Pons (tissue), 1 donor: ENCODE measurements at regions not wholly inside any gene's neighbourhood (a gene's known extent, or its start where the extent isn't known, plus 50 kb on each side); places are given as distances from the start of the nearest gene placed in this dataset.
"Not testable (repeated sequence)": the region's sequence is repeated elsewhere in the genome, so short reads cannot be mapped to it uniquely, and the experiment has no call there.

Experiments used
- DNase-seq: peaks from one replicate; pipeline ENCODE4 v3.0.0-alpha.2; 2016; ENCODE audit warnings: low spot score

DNA sequence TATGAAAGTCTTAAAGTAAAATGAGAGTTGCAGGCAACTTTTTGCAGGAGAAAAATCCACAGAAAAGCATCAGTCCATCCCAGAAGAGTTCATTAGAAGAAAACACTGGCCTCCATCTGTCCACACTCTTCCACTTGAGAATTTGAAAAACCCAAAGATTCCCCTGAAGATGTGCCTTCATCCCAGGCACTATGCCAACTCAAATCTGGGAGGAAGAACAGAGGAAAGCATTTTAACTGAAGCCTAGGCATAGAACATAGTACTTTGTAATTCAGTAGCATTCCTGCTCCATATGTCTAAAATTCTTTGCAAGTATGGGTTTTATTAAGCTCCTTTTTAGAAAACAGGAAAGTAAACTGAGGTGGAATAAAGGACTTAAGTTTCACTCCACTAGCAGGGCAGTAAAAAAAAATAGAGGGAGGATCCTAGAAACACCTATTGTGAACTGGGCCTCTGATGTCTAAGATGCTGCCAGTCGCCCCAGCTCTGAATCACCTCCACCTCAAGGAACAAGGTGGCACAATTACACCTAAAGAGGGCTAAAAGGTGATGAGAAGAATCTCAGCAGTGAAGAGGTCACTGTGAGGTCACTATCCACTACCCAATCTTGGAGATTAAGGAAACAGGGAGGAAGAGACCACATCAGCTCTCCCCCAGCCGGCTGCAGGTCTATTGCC lies 141.9 kb upstream of the FAM241A start:
- no peak for DNase-seq

DNA sequence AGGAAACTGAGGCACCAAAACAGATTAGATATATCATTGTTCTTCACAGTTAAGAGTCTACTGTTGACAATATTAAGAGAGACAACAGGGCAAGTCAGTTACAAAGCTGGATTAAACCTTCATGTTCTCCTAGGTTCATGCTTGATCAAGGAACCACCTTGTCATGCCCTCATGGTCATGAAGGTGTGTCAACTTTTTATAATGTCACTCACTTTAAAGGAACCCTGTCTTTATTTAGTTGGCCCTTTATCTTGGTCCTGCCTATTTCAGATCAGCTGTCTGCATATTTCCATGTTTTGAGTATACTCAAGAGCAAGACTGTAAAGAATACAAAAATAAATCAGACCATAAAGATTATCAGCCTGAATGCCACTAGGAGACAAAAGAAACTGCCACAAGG lies 140.2 kb upstream of the FAM241A start:
- DNase-seq, result no peak

DNA sequence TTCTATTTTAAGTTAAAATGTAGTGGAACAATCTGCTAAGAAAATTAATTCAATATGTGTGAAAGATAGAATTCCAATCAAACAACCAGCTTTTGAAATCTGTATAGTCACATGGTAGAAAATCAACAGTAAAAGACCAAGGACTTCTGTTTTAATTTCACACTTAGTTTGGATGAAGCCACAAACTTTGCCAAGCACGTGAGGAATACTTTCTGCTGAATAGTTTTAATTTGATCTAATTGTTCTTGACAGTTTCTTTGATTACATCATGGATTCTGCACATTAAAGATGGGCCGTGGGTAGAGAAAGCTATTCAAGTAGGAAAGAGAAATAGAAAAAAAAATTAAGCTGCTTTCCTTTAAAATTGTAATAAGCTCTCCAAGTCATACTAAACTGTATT lies 137.9 kb upstream of the FAM241A start:
- no peak for DNase-seq

DNA sequence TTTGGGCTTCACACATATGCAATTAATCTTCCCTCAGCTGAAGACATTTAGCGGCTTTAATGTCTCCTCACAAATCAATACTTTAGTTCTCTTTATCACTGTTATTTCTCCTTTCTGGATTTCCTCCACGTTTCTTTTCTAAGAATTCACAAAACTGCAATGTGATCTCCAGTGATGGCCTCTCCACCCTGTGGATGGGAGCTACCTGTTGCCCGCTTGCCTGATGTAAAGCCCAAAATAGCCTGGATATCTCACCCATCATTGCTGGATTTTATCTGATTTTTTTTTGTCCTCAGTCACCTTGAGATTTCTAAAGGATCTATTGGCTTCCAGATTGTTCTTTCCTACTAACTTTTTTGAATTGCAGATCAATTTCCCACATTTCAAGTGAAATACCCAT lies 129.3 kb upstream of the FAM241A start:
- no peak for DNase-seq

DNA sequence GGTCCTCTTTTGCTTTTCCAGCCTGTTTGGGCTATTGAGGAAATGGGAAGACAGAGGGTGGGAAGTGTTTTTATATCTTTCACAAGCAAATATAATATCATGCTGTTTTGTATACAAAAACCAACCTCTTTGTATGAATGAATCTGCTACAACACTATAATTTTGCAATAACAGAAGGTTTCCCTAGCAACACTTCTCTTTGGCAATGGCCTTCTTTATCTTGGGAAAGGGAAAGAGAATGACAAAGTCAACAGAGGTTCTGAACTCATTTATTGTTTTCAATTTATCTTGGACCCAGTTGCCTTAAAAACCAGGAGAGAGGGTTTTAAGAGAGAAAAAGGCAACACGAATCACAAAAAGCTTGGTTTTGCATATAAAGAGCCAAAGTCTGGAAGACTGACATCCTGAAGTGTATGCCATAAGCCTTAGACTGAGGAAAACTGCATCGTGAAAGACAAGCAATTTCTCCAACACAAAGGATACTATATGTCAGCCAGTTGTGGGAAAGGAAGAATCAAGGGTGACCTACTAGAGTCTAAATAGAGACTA lies 121.8 kb upstream of the FAM241A start:
- DNase-seq, result no peak

DNA sequence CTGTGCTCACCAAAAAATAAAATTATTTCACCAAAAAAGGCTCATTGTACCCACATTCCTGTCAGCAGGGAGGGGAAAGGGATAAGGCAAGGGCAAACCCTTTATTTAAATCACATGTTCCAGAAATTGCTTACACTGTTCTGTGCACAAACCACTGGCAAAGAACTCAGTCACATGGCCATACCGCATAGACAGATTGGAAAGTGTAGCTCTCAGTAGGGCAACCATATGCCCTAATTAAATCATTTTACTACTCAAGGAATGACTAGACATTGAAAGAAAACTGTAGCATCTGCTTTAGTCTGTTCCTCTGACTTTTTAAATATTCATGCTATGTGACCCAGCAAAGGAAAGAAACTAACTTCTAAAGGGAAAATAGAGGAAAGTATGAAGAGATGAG lies 119.2 kb upstream of the FAM241A start:
- no peak for DNase-seq

DNA sequence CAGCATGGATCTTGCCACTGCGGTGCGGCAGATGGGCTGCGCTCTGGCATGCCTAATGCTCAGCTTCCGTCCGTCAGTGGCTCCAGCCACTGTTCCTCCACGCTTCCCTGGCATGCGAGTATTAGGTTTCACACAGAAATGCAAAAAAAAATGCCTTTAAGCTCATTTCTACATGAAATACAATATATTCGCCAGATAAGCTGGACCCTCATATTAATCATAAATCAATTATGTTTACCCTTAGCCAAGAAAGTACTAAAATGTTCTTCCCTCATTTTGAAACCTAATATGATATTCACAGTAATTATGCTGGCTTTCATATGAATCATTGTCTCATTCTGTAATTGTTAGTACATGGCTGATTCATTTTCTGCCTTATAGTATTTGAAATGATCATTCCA lies 115.5 kb upstream of the FAM241A start:
- no peak for DNase-seq

DNA sequence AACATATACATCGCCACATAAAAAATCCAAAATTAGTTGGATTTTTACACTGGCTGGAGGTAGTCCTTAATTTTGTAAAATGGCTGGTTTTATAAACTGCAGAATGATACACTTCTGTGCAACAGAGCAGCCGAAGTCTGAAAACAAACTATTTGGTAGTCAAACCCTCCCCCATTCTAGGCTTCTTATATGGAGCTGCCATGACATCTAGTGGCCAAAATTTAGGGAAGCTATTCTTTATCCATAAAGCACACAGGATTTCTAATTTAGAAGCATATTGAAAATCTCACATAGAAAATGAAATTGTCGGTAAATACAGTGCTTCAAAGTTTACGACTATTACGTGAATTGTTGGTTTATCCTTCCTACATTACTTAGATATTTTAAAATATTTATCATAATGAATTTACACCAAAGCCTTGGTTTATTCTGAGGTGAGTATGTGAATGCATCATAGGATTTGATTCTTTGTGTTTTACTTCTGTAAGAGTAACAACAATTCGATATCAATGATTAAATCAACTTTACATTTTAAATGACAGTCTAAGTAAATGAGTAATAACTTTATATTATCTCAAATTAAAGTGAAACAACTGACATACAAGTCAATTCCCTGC lies 113.4 kb upstream of the FAM241A start:
- DNase-seq, result peak; percentile 71

DNA sequence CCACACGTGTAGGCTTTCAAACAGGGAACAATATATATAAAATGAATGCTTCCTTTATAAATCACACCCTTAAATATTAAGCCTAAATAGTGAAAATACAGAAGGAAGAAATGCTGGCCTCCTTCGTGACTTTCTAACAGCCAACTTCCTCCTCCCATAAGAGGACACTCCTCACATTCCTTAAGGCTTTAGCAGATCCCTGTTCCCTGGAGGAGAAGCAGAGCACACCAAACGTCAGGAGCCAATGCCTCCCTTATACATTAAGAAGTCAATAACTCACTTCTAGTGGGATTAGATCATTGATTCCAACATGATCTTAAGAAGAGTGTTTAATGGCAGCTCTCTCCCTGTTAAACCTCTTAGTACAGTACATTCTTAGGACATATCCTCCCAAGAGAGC lies 108.4 kb upstream of the FAM241A start:
- no peak for DNase-seq

DNA sequence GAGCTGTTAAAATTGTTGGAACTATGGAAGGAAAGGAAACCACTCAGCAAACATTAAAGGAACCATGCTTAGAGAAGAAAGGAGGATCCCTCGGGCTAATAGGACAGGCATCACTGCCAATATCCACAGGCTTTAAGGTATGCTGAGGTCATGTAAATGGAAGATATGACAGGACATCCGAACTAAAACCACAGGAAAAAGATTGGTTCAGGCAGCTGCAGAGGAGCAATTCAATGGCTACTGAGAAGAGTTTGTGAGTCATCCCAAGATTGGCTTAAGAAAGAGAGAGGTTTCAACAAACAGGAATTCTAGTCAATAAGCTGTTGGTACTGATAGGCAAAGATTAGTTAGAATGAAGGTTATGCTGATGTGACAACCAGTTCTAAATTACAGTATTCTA lies 106.4 kb upstream of the FAM241A start:
- DNase-seq, result no peak

DNA sequence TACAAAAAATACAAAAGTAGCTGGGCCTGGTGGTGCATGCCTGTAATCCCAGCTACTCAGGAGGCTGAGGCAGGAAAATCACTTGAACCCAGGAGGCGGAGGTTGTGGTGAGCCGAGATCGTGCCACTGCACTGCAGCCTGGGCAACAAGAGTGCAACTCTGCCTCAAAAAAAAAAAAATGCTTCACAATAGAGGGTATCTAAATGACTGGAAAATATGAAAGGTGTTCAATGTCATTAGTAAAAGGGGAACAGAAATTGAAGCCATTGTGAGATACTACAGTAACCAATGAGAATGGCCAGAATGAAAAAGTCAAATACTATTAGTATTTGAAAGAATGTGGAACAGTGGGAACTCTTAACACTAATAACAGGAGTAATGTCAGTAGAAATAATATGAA lies 96.1 kb upstream of the FAM241A start:
- DNase-seq, result not testable (repeated sequence)

DNA sequence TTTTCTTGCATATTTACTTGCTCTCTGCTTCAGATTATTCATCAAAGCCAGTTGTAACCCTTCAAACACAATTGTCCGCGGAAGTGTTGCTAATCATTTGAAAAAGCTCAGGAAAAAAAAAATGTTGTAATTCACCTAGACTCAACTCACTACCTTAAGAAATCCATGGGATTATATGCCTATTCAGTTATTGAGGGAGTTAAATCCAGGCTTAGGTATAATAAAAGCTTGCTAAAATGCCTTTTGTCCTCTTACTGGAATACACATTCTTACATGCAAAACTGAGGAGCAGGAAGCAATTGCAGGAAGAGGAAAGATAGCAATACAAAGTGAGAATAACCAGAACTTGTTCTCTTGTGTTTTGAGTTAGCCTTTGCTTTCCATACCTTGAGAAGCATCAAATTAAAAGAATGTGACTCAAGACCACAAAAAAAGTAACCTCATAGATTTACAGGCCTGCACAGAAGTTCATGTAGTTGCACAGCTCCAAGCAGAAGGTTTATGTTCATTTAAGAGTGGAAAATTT lies 91.4 kb upstream of the FAM241A start:
- DNase-seq, result no peak

DNA sequence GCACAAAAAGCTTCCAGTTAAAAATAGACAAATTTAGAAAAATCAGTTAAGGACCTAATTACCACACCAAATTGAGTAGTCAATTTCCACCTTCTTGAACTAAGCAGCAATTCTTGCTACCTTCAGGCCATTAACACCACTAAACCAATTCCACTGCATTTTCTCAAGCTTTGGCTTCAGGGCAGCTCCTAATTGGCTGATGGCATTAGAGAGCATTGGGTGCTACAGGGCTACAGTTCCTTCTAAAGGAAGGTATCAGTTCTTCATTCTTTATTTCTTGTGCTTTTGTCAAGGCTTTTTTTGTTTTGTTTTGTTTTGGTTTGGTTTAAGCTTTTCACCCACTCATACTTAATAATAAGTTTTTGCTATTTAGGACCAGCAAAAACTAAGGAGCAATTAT lies 90.2 kb upstream of the FAM241A start:
- DNase-seq, result no peak

DNA sequence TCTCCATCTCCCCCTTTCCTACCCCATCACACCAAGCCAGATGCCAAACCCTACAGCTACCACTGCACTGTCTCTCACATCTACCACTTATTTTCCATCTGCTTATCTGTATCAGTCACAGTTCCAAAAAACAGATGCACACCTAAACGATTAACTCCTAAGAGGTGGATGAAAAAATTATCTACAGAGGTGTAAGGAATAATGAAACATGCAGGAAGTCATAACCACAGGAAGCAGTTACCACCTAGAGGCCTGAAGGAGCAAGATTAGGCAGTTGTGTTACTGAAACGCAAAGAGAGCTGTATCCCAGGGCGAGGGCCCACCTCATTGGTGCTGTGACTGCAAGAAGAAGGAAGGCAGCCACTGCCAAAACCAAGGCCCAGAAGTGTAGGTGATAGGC lies 87.8 kb upstream of the FAM241A start:
- no peak for DNase-seq

DNA sequence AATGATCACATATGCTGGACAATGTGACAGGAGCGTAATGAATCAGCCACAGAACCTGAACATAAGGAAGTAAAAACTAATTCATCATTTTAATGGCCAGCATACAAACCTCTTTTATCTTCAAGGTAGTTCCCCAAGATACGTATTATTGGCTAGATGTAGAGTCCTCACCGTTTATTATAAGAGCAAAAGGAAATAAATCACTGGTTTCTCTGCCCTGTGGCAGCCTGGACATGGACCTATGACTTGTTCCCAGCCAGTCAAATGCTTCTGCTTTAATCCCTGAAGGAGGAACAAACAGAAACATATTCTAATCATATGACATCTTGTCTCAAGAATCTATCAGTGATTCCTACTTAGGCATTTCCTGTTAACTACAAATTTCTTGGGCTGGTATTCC lies 86.8 kb upstream of the FAM241A start:
- no peak for DNase-seq

DNA sequence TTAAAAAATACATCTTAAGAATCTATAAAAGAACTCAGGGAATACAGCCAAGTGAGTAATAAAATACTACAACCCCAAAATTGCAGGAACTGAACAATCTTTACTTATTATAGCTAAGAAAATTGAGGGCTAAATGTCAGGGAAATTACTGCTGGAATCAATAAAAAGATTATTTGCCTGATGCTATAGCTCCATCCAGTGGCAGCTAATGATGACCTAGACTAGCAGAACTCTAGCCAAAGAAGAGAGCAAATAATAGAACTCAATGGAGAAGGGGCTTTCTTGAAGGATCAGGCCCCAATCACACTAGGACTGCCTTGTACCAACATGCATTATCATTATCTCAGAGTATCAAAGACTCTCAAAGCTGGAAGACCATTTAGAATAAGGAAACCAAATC lies 85.0 kb upstream of the FAM241A start:
- peak; percentile 24 for DNase-seq

DNA sequence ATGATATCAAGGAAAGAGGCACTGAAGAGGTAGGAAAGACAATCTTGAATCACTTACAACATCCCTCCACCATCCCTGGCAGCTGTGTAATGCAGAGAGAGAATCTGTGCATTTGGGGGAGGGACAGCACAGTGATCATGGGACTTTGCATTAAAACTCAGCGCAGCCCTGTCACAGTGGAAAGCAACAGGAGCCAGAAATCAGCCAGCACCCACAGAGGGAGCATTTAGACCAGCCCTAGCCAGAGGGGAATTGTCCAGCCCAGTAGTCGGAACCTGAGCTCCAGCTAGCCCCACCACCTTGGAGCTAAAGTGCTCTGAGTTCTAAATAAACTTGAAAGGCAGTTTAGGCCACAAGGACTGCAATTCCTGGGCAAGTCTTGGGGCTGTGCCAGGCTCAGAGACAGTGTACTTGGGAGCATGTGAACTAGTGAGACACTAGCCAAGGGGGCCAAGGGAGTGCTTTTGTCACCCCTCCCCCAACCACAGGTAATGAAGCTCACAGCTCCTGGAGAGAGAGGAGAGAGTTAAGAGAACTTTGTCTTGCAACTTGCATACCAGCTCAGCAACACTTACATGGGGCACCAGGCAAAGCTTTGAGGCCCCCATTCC lies 83.9 kb upstream of the FAM241A start:
- no peak for DNase-seq

DNA sequence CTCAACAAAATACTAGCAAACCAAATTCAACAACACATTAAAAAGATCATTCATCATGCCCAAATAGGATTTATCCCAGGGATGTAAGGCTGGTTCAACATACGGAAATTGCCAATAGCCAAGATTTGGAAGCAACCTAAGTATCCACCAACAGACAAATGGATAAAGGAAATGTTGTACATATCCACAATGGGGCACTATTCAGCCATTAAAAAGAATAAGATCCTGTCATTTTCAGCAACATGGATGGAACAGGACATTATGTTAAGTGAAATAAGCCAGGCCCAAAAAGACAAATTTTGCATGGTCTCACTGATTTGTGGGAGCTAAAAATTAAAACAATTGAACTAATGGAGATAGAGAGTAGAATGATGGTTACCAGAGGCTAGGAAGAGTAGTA lies 82.0 kb upstream of the FAM241A start:
- no peak for DNase-seq

DNA sequence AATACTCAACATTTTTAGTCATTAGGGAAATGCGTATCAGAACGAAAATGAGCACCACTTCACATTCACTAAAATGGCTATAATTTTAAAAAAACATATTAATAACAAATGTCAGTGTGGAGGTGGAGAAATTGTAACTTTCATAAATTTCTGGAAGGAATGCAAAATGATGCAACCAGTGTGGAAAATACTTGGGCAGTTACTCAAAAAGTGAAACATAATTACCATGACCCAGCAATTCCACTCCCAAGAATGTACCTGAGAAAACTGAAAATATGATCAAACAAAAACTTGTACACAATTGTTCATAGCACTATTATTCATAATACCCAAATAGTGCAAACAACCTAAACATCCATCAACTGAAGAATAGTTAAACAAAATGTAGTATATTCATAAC lies 76.1 kb upstream of the FAM241A start:
- no peak for DNase-seq

DNA sequence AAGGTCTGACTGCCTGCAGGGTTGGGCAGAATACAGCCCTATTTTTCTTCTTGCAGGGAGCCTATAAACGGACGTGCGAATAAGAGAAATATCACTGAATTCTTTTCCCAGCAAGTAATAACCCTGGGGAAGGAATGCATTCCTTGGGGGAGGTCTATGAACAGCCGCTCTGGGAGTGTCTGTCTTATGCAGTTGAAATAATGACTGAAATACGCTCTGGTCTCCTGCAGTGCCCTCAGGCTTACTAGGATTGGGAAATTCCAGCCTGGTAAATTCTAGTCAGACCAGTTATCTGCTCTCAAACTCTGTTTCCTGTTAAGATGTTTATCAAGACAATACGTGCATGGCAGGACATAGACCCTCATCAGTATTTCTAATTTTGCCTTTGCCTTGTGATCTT lies 72.1 kb upstream of the FAM241A start:
- no peak for DNase-seq

DNA sequence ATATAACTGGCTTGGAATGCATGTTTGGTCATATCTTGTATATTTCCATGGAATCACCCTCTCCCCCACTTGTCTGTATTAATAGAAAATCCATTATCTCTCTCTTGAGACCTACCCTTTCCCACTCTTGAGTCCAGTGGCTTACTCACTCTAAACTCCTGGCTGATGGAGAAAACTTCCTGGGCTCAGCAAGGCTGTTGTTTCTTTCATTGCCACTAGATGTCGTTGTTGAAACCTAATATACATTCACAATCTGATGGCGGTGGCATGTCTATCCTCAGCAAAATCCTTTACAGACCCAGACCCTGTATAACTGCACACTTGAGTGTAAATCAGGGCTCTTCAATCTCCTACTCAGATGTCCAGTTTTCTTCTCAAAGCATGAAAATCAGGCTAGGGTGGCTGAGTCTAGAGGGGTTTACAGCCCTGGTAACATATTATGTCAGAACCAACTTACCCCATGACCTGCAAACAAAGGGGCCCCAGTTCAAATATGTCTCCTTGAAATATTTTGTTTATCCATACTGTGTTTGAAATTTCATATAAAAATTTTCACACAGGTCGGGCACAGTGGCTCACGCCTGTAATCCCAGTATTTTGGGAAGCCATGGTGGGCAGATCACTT lies 70.0 kb upstream of the FAM241A start:
- peak; percentile 31 for DNase-seq

DNA sequence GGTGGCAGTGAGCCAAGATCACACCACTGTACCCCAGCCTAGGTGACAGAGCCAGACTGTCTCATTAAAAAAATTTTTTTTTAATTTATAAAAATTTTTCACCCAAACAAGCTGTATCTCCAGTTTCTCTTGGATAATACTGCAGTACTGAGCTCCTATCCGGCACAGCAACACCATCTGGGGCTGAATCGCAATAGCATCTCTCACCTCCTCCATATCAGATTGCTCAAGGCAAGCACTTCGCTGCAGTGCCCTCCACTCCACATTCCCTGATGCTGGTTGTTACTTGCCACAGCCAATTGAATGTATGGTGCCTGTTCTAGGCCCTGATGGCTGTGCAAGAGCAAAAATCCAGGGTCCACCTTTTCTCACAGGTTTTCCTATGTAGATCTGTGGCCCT lies 69.3 kb upstream of the FAM241A start:
- no peak for DNase-seq
